Ectodermal cell (in vitro differentiated cells): ENCODE measurements at regions not wholly inside any gene's neighbourhood (a gene's known extent, or its start where the extent isn't known, plus 50 kb on each side); places are given as distances from the start of the nearest gene placed in this dataset.
"Not testable (repeated sequence)": the region's sequence is repeated elsewhere in the genome, so short reads cannot be mapped to it uniquely, and the experiment has no call there.

Experiments
- H3K27ac ChIP-seq: 2 replicates; pipeline ENCODE4 v1.7.0; 2013; ENCODE audit warnings: mild to moderate bottlenecking, low read depth, low read length; ENCODE audit not compliant: insufficient read depth, poor library complexity, severe bottlenecking
- H3K27me3 ChIP-seq: 2 replicates; pipeline ENCODE4 v1.7.0; 2013; ENCODE audit warnings: mild to moderate bottlenecking, low read length; ENCODE audit not compliant: insufficient read depth, control insufficient read depth, poor library complexity, severe bottlenecking
- H3K36me3 ChIP-seq: one replicate; pipeline ENCODE4 v1.7.0; 2013; ENCODE audit warnings: low read length; ENCODE audit not compliant: control insufficient read depth, insufficient read depth
- H3K4me1 ChIP-seq: one replicate; pipeline ENCODE4 v1.7.0; 2013; ENCODE audit warnings: low read length; ENCODE audit not compliant: control insufficient read depth, insufficient read depth
- H3K4me3 ChIP-seq: 2 replicates; pipeline ENCODE4 v1.7.0; 2013; ENCODE audit warnings: low read depth, low read length, control low read depth; ENCODE audit not compliant: insufficient read depth
- H3K9me3 ChIP-seq: 2 replicates; pipeline ENCODE4 v1.7.0; 2013; ENCODE audit warnings: mild to moderate bottlenecking, low read length, moderate library complexity; ENCODE audit not compliant: control insufficient read depth
- WGBS, 2 experiments: methylation state at CpG; one replicate each; pipeline ENCODE4 v1.1.7; 2013; ENCODE audit warnings: missing lambda C conversion rate in 2 of 2; 5-methylcytosine and 5-hydroxymethylcytosine counted together

DNA sequence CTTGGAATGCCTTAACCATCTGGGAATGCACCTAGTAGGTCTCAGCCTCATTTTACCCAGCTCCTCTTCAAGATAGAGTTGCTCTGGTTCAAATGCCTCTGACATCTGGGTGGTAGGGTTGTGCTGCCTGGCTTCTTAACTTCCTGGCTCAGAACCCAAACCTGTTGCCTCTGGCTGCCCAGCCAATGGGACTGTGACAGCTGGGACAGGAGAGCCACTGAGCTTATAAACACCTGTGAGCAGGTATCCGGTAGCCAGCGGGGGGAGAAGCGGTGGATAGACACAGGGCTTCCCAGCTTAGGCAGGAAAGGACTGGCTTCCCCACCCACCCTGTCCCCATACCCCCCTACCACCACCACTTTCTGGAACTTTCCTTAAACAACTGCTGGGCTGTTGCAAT, 115.8 kb upstream of the CARD11 start:
- Histone ChIP-seq H3K36me3 (no peaks in the 10 kb centered on the region), H3K4me3 (no peak overlapping the region), H3K27me3 (no peaks in the 10 kb centered on the region), H3K27ac (no peak overlapping the region), H3K4me1 (no peaks in the 10 kb centered on the region), H3K9me3 (no peaks in the 10 kb centered on the region)
- 90 to 98% methylated on average over 3 of the region's 3 CpGs for WGBS, 2 experiments

DNA sequence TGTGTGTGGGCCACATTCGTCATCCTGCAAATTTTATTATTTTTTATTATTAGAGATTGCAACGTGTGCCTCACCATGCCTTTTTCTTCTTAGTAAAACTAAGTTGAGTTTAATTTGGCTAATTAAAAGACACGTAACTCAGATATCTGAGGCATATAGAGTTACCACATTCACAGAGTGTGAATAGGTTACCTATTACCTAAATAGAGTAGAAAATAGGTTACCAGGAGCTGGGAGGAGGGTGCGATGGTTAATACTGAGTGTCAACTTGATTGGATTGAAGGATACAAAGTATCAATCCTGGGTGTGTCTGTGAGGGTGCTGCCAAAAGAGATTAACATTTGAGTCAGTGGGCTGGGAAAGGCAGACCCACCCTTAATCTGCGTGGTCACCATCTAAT, 116.3 kb upstream of the CARD11 start:
- not testable (repeated sequence) for H3K36me3 ChIP-seq, H3K4me3 ChIP-seq, H3K27me3 ChIP-seq, H3K27ac ChIP-seq, H3K9me3 ChIP-seq, H3K4me1 ChIP-seq
- WGBS, 2 experiments: 95 to 99% methylated on average over 3 to 5 of the region's 5 CpGs

DNA sequence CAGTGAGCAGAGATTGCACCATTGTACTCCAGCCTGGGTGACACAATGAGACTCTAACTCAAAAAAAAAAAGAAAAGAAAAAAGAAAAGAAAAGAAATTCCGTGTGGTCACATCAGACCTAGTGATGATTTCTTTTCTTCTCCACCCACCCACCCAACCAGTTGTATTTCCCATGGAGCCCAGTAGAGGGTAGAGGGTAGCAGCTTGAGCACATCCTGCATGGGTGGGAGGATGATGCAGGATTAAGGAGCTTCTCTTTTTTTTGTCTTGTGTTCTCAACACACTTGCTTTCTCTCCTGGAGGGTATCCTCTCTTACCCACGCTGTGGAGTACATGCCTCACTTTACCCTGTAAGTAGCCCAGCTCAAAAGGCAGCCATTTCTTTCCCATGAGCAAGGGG, 118.6 kb upstream of the CARD11 start:
- Histone ChIP-seq H3K27ac (no peak overlapping the region), H3K4me3 (no peak overlapping the region), H3K9me3 (no peaks in the 10 kb centered on the region), H3K27me3 (no peaks in the 10 kb centered on the region), H3K4me1 (no peaks in the 10 kb centered on the region), H3K36me3 (no peaks in the 10 kb centered on the region)
- 94% methylated on average over 1 of the region's 2 CpGs for WGBS, 2 experiments

DNA sequence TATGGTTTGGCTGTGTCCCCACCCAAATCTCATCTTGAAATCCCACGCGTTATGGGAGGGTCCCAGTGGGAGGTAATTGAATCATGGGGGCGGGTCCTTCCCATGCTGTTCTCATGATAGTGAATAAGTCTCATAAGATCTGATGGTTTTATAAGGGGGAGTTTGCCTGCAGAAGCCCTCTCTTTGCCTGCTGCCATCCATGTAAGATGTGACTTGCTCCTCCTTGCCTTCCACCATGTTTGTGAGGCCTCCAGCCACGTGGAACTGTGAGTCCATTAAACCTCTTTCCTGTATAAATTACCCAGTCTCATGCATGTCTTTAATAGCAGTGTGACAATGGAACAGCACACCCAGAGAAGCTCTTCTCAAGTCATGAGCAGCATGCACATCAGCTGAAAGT, 119.1 kb upstream of the CARD11 start:
- H3K36me3 ChIP-seq, H3K27me3 ChIP-seq, H3K27ac ChIP-seq, H3K4me1 ChIP-seq, H3K4me3 ChIP-seq, H3K9me3 ChIP-seq: not testable (repeated sequence)
- WGBS, 2 experiments: 93% methylated on average over 4 of the region's 4 CpGs

DNA sequence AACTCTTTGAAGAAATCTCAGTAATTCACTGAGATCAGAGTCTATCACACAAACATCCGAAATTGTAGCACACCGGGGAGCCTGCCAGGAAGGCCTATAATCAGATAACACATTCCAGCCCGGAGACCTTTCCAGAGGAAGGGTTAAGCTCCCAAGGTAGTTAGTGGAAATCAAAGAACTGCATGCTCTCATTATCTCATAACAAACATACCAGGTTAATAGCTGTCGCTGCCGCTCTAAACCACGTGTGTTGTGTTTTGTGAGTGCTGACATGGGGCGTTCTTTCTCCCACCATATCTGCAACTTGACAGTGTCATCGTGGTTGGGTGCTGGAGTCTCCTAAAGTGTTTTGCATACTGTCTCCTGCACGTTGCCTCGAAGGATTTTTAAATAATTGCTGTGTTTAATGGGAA, 120.7 kb upstream of the CARD11 start:
- Histone ChIP-seq H3K4me1 (no peaks in the 10 kb centered on the region), H3K27me3 (no peaks in the 10 kb centered on the region), H3K27ac (no peak overlapping the region), H3K36me3 (no peaks in the 10 kb centered on the region), H3K4me3 (no peak overlapping the region), H3K9me3 (no peaks in the 10 kb centered on the region)
- WGBS, 2 experiments: 89 to 90% methylated on average over 10 of the region's 10 CpGs

DNA sequence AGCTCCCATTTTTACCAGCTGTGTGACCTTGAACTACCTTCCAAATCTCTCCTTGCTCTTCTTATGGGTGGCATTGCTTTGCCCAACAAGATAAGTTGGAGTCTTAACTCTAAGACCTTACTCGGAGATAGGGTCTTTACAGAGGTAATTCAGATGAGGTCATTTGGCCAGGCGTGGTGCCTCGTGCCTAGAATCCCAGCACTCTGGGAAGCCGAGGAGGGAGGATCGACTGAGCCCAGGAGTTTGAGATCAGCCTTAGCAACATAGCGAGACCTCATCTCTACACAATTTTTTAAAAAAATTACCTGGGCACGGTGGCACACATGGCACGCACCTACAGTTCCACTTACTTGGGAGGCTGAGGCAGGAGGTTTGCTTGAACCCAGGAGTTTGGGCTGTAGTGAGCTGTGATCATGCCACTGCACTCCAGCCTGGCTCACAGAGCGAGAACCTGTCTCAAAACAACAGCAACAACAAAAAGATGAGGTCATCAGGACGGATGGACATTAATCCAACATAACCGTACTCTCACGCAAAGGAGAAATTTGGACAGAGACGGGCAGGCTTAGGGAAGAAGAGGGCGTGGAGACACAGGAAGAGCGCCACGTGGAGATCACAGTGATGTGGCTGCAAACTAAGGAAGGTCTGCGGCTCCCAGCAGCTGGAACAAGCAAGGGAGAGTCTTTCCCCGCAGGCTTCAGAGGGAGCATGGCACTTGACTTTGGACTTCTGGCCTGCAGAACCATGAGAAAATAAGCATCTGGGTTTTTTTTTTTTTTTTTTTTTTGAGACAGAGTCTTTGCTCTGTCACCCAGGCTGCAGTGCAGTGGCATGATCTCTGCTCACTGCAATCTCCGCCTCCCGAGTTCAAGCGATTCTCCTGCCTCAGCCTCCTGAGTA, 122.3 kb upstream of the CARD11 start:
- Histone ChIP-seq H3K36me3 (no peaks in the 10 kb centered on the region), H3K27me3 (no peaks in the 10 kb centered on the region), H3K9me3 (no peaks in the 10 kb centered on the region), H3K27ac (no peak overlapping the region), H3K4me3 (no peak overlapping the region), H3K4me1 (no peaks in the 10 kb centered on the region)
- WGBS, 2 experiments: 83% methylated on average over 21 of the region's 21 CpGs

DNA sequence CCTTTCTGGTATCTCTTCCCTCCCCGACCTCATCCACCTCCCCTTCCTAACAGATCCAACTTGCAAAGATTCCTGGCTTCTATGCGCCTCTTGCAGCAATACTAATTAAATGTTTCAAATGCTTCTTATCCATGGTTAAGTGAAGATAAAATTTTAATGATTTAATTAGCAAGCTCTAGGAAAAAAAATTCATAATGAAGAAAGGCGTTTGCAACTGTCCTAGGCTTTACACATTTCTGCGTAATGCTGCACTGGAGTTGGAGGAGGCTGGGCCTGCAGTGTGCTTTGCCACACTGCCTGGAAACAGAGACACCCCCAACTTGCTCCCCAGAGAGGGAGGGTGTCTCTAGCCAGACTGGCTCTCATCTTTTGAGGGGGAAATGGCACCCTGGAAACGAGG, 123.9 kb upstream of the CARD11 start:
- WGBS, 2 experiments: 82 to 90% methylated on average over 4 to 5 of the region's 5 CpGs
- no peaks in the 10 kb centered on the region for H3K36me3 ChIP-seq

DNA sequence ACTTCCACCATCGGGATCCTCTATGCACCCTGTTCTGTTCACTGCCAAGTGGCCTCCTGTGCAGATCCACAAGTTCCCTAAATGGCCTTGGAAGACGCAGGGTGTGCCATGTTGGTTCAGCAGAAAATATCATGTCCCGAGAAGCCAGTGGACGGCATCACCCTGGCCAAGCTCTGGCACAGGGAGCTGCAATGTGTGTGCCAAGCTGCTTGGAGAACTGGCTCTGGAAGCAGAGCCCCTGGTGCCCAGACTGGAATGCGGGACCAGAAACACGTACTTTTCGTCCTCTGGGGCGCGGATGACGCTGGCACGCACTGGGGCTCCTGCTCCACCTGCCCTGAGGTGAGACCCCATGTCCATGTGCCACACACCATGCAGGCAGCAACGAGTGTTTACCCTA, 124.7 kb upstream of the CARD11 start:
- H3K27me3 ChIP-seq: no peaks in the 10 kb centered on the region
- H3K36me3 ChIP-seq: no peaks in the 10 kb centered on the region
- H3K9me3 ChIP-seq: no peaks in the 10 kb centered on the region
- H3K4me1 ChIP-seq: no peaks in the 10 kb centered on the region
- H3K27ac ChIP-seq: no peak overlapping the region
- H3K4me3 ChIP-seq: no peak overlapping the region
- 94 to 97% methylated on average over 12 of the region's 12 CpGs for WGBS, 2 experiments

More for the DNA sequence above, 123.9 kb upstream of the CARD11 start:
- Histone ChIP-seq H3K27ac (no peak overlapping the region), H3K27me3 (no peaks in the 10 kb centered on the region), H3K9me3 (no peaks in the 10 kb centered on the region), H3K4me3 (no peak overlapping the region), H3K4me1 (no peaks in the 10 kb centered on the region)

DNA sequence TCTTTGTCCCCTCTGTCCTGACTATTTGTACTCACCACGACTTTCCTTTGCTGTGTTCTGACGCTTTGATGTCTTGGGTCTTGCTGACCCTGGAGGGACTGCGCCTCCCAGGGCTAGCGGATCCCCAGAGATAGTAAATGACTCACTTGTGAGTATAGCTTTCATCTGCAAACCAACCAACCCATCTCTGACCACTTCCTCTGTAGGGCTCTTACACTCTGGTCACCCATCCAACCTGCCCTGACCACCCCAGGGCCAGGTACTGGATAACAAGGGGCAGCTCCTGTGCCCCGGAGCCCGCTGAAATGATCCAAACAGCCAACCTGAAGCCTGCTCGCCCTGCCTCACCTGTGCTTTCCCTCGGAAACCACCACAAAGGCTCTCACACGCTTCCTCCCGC, 125.2 kb upstream of the CARD11 start:
- Histone ChIP-seq H3K4me3 (no peak overlapping the region), H3K4me1 (no peaks in the 10 kb centered on the region), H3K9me3 (no peaks in the 10 kb centered on the region), H3K27me3 (no peaks in the 10 kb centered on the region), H3K27ac (no peak overlapping the region), H3K36me3 (no peaks in the 10 kb centered on the region)
- WGBS, 2 experiments: 92 to 93% methylated on average over 10 of the region's 10 CpGs

DNA sequence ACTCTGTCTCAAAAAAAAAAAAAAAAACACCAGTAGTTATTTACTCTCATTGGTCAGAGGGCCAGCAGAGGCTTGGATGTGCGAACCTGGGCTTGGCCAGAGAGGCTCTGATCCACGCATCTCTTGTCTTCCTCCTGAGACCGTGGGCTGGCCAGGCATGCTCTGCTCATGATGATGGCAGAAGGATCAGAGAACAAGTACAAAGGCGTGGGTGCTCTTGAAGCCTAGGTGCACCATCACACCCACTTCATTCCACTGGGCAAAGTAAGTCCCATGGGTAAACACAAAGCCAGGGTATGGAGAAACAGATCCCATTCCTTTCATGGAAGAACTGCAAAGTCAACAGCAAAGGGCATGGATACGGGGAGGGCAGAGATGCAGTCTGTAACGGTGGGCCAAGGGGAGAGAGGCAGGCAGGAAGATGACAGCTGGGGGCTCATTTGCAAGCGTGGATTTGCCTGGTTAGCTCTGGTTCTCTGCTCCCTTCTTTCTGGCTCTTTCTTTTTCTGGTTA, 128.2 kb upstream of the SDK1 start:
- 94 to 95% methylated on average over 7 of the region's 7 CpGs for WGBS, 2 experiments
- no peak overlapping the region for H3K27ac ChIP-seq
- H3K9me3 ChIP-seq: no peaks in the 10 kb centered on the region

More for the DNA sequence above, 128.2 kb upstream of the SDK1 start:
- H3K4me1 ChIP-seq: peaks cover 7% of the 10 kb centered on the region
- no peak overlapping the region for H3K4me3 ChIP-seq
- no peaks in the 10 kb centered on the region for H3K36me3 ChIP-seq
- H3K27me3 ChIP-seq: no peaks in the 10 kb centered on the region
